Hepatocyte (in vitro differentiated cells): ENCODE measurements at regions not wholly inside any gene's neighbourhood (a gene's known extent, or its start where the extent isn't known, plus 50 kb on each side); places are given as distances from the start of the nearest gene placed in this dataset. TPM values are rescaled to one million over a fixed set of nuclear protein-coding genes. Genes with fewer than 3 reads are reported as not detected.

ENCODE experiments used
- microRNA counts: library from miRNA; unstranded; fragments of <30 nt; microRNA quantifications from one replicate; lab custom pipeline; 2017
- microRNA-seq: library from miRNA; unstranded; fragments of <30 nt; microRNA quantifications from one replicate; pipeline ENCODE4, GENCODE V29; 2017
- small RNA-seq: library from RNA; depleted of rRNA; stranded (forward); fragments of <200 nt; gene quantifications from one replicate; pipeline ENCODE3, GENCODE V24; 2014

MicroRNA genes in the stretch of these regions (microRNA counts, 767-probe panel; counts per million panel counts)
- 9,354 counts per million, percentile 72 among the panel's probes with 10 or more counts for microRNA hsa-let-7c (lab: Ali Mortazavi, UCI)
- 8,711 counts per million, percentile 63 among the panel's probes with 10 or more counts for microRNA hsa-miR-99a-5p (lab: Ali Mortazavi, UCI)

Small RNAs in the stretch of these regions (microRNA-seq; reads per million reads assigned to microRNA genes)
- 438 reads per million, percentile 71 among the genes with 10 or more reads in this experiment for gene MIR125B2
- gene MIR99A: 16,963 reads per million, percentile 96 among the genes with 10 or more reads in this experiment
- gene MIRLET7C: 5,960 reads per million, percentile 91 among the genes with 10 or more reads in this experiment

Small RNAs in the stretch of these regions (small RNA-seq; reads per million reads assigned to genes)
- gene MIR125B2 (133 reads per million, percentile 98 among the genes with 10 or more reads in this experiment), gene MIR99A (98.1 reads per million, percentile 97 among the genes with 10 or more reads in this experiment), gene MIRLET7C (416 reads per million, percentile 99 among the genes with 10 or more reads in this experiment), gene RNU1-98P (not detected), gene RNU6-113P (not detected), gene RNU6-426P (not detected), gene SNORD74B (not detected)
